ENCODE measurements at regions not wholly inside any gene's neighbourhood (a gene's known extent, or its start where the extent isn't known, plus 50 kb on each side); places are given as distances from the start of the nearest gene placed in this dataset.

- DNase-seq, result no peak
Measured at GRCh38 chr6:167442796-167443680, 118.2 kb downstream of the TTLL2 start.

GRCh38 chr6:167444602-167445346, 119.9 kb downstream of the TTLL2 start:
- DNase-seq, result no peak

GRCh38 chr6:167445568-167445967, 120.7 kb downstream of the TTLL2 start:
- DNase-seq, result no peak

- DNase-seq, result no peak
Measured at GRCh38 chr6:167446046-167446445, 121.2 kb downstream of the TTLL2 start.

GRCh38 chr6:167446971-167447370, 122.1 kb downstream of the TTLL2 start:
- DNase-seq, result no peak

GRCh38 chr6:167448378-167448777, 123.5 kb downstream of the TTLL2 start:
- DNase-seq, result no peak

- DNase-seq, result no peak
Measured at GRCh38 chr6:167449094-167449861, 124.4 kb downstream of the TTLL2 start.

GRCh38 chr6:167450626-167451025, 125.7 kb downstream of the TTLL2 start:
- DNase-seq, result no peak

GRCh38 chr6:167452338-167453081, 127.6 kb downstream of the TTLL2 start:
- DNase-seq, result no peak

GRCh38 chr6:167453082-167453446, 128.2 kb downstream of the TTLL2 start:
- no peak for DNase-seq

- DNase-seq, result no peak
Measured at GRCh38 chr6:167454003-167454402, 129.1 kb downstream of the TTLL2 start.

- no peak for DNase-seq
Measured at GRCh38 chr6:167455371-167455770, 130.5 kb downstream of the TTLL2 start.

- no peak for DNase-seq
Measured at GRCh38 chr6:167462514-167463312, 137.8 kb downstream of the TTLL2 start.

- no peak for DNase-seq
Measured at GRCh38 chr6:167464177-167464576, 139.3 kb downstream of the TTLL2 start.

GRCh38 chr6:167465482-167465881, 140.6 kb downstream of the TTLL2 start:
- no peak for DNase-seq

GRCh38 chr6:167467282-167467681, 142.4 kb downstream of the TTLL2 start:
- no peak for DNase-seq

GRCh38 chr6:167467793-167468431, 143.0 kb downstream of the TTLL2 start:
- DNase-seq, result no peak

GRCh38 chr6:167469101-167469500, 144.2 kb downstream of the TTLL2 start:
- no peak for DNase-seq

- DNase-seq, result no peak
Measured at GRCh38 chr6:167469672-167470071, 144.8 kb downstream of the TTLL2 start.

- DNase-seq, result no peak
Measured at GRCh38 chr6:167470101-167470835, 145.4 kb downstream of the TTLL2 start.
